Spinal cord (tissue), 9 donors: ENCODE measurements at regions not wholly inside any gene's neighbourhood (a gene's known extent, or its start where the extent isn't known, plus 50 kb on each side); places are given as distances from the start of the nearest gene placed in this dataset.
"Not testable (repeated sequence)": the region's sequence is repeated elsewhere in the genome, so short reads cannot be mapped to it uniquely, and the experiment has no call there.

Experiments used
- DNase-seq, 6 donors: peaks; one replicate each; pipeline versions ENCODE4 v3.0.0 to v3.0.0-alpha.2; 2013 to 2015; ENCODE audit warnings: low spot score in 6 of 6, low read depth in 4 of 6
- H3K27ac ChIP-seq: one replicate; pipeline ENCODE4 v1.5.1; 2013; ENCODE audit warnings: low read depth, low read length, control low read depth
- H3K27me3 ChIP-seq: one replicate; pipeline ENCODE4 v1.6.1; 2013; ENCODE audit warnings: low read length; ENCODE audit not compliant: control insufficient read depth, insufficient read depth
- H3K36me3 ChIP-seq: one replicate; pipeline ENCODE4 v1.6.1; 2013; ENCODE audit warnings: low read length; ENCODE audit not compliant: control insufficient read depth, insufficient read depth
- H3K4me1 ChIP-seq: one replicate; pipeline ENCODE4 v1.6.1; 2013; ENCODE audit warnings: low read length; ENCODE audit not compliant: control insufficient read depth, insufficient read depth
- H3K4me3 ChIP-seq: one replicate; pipeline ENCODE4 v1.5.1; 2013; ENCODE audit warnings: low read depth, low read length, control low read depth
- H3K9me3 ChIP-seq: one replicate; pipeline ENCODE4 v1.6.1; 2013; ENCODE audit warnings: low read length; ENCODE audit not compliant: control insufficient read depth, insufficient read depth
- WGBS: methylation state at CpG from one replicate; pipeline ENCODE4 v1.1.5; 2013; ENCODE audit warnings: missing lambda C conversion rate; ENCODE audit not compliant: insufficient coverage; 5-methylcytosine and 5-hydroxymethylcytosine counted together
- donor health status: healthy.

DNA sequence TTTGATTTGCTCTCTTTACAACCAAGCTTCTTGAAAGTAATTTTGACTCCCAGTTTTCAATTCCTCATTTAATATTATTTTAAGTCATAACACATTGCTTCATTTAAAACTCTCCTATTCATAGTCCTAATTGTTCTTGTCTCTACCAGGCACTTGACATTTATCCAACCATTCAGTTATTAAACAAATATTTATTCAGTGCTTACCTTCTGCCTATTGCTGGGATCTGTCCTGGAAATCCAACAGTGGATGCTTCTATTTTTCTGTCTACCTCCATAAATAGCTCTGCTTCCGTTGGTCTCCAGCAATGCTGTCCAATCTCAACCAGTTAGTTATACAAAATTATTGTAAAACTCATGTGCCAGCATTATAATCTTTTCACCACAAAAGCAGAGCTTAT is 615.1 kb downstream of the ZWINT start:
- WGBS, result no CpG with 5 or more reads among the region's 1 CpG
- DNase-seq, result no peak
- Histone ChIP-seq H3K9me3 (no peaks in the 10 kb centered on the region), H3K27ac (no peak overlapping the region), H3K4me1 (peaks cover 4% of the 10 kb centered on the region), H3K4me3 (no peak overlapping the region), H3K36me3 (no peaks in the 10 kb centered on the region), H3K27me3 (no peaks in the 10 kb centered on the region)

DNA sequence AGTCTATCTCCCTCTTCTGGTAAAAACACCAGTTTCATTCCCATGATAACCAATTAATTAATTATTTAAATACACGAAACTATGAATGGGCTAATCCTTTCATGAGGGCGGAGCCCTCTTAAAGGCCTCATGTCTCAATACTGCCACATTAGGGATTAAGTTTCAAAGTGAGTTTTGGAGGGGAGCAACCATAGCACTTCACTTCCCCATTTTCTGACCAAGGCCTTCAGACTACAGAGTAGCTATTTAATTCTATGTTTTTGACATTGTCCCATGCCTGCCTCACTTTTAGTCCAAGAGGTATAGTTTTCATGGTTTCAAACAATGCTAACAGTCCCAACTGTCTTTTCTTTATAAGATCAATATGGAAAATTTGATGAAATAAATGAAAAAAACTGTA is 618.6 kb downstream of the ZWINT start:
- Histone ChIP-seq H3K9me3 (no peaks in the 10 kb centered on the region), H3K27ac (no peak overlapping the region), H3K36me3 (no peaks in the 10 kb centered on the region), H3K4me1 (peaks cover under 1% of the 10 kb centered on the region), H3K4me3 (no peak overlapping the region), H3K27me3 (no peaks in the 10 kb centered on the region)
- no peak for DNase-seq
- WGBS, result no CpG with 5 or more reads among the region's 2 CpGs

DNA sequence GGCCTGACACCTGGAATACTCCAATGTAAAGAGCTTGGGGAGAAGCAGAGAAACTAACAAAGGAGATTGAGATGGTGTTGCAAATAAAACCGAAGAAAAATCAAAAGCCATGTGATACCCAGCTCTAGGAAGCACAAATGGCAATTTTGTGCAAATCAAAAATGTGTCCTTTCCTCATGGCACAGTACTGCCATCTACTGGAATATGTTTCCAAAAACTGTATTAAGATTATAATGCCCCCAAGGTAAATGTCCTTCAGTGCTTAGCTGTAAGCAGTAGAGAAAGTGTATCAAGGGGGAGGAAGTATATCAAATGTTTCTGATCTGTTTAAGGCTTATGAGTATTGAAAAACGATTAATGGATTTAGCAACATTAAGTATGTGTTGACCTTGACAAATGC is 620.3 kb downstream of the ZWINT start:
- H3K27ac ChIP-seq, H3K9me3 ChIP-seq, H3K4me1 ChIP-seq, H3K36me3 ChIP-seq, H3K27me3 ChIP-seq, H3K4me3 ChIP-seq: not testable (repeated sequence)
- WGBS, result no CpG with 5 or more reads among the region's 2 CpGs
- peak in 2 of 6 donors; percentile 20 to 26 for DNase-seq

DNA sequence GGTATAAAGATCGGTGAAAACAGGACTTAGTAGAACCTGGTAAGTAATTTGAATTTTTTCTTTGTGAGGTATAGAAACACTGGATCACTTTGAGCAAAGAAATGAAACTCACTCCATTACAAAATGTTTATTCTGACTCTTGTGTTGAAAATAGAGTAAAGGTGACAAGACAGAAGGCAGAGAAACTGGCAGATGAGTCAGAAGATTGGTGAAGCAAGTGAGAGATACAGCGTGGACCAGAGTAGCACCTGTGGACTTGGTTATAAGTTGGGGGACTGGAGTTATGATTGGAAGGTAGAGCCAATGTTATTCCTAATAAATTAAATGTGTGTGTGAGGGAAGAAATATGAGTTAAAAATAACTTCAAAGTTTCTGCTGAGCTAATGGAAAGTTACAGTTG is 620.9 kb downstream of the ZWINT start:
- no peak overlapping the region for H3K4me3 ChIP-seq
- H3K4me1 ChIP-seq, result no peaks in the 10 kb centered on the region
- DNase-seq, result no peak
- H3K27me3 ChIP-seq, result no peaks in the 10 kb centered on the region
- 100% methylated on average over 1 of the region's 2 CpGs for WGBS
- no peak overlapping the region for H3K27ac ChIP-seq
- H3K9me3 ChIP-seq, result no peaks in the 10 kb centered on the region
- H3K36me3 ChIP-seq, result no peaks in the 10 kb centered on the region

DNA sequence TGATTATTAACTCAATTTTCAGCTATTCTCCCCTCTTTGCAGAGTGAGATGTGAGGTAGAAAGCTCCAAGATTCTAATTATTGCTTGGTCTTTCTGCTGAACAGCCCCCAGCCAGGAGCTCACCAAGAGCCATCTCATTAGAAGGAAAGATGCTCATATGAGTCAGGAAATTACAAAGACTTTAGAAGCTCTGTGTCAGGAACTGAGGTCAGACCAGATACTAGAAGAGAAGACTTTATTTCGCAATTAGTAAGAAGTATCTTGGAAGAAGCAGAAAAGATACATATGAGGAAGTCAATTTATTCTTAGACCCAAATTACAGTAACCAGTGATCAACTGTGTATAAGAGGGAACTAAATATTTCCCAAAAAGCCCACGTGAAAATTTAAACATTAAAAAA is 626.9 kb downstream of the ZWINT start:
- no peak for DNase-seq
- Histone ChIP-seq H3K9me3 (no peaks in the 10 kb centered on the region), H3K36me3 (no peaks in the 10 kb centered on the region), H3K27ac (no peak overlapping the region), H3K4me3 (no peak overlapping the region), H3K27me3 (no peaks in the 10 kb centered on the region), H3K4me1 (no peaks in the 10 kb centered on the region)
- WGBS, result no CpG with 5 or more reads among the region's 2 CpGs

DNA sequence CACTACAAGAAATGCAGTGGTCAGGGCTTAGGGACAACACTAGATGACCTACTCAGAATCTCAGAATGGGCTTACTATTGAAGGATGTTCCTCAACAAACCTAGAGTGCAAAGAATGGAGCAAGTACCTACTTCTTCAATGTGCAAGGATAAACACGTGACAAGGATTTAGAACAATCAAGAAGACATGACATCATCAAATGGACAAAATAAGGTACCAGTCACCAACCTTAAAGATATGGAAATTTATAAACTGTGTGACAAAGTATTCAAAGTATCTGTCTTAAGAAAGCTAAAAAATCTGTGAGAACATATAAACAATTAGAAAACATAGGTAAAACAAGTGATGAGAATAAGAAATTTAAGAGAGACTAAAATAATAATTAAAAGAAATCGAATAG is 656.1 kb downstream of the ZWINT start:
- H3K9me3 ChIP-seq, result no peaks in the 10 kb centered on the region
- WGBS, result no CpG with 5 or more reads among the region's 2 CpGs
- H3K27me3 ChIP-seq, result no peaks in the 10 kb centered on the region
- H3K27ac ChIP-seq, result no peak overlapping the region
- H3K36me3 ChIP-seq, result no peaks in the 10 kb centered on the region
- H3K4me3 ChIP-seq, result no peak overlapping the region
- DNase-seq, result no peak
- no peaks in the 10 kb centered on the region for H3K4me1 ChIP-seq

DNA sequence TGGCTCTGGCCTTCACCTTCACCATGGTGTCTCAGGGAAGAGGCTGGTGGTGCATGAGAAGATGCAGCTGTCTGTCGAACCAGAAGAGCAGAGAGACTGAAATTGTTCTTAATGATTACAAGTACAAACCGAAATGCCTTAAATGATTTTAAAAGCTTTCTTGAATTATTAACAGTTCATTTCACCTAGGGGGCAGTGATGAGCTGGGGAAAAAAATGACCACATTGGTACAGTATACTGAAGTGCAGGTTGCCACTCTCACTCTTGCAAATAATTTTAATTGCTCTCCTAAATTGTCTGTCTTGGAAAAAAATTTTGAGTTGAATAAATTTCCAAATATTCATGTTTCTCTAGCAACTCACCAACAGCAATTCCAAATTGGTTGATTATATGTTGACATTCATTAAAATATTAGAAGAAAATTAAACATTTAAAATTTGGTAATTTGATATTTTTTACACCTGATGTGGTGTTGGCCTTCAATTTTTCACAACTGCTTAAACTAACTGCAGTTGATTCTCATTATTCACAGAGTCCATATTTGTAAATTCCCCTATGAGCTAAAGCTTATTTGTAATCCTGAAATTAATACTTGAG is 692.6 kb downstream of the ZWINT start:
- no CpG with 5 or more reads among the region's 2 CpGs for WGBS
- no peak for DNase-seq
- no peaks in the 10 kb centered on the region for H3K36me3 ChIP-seq
- no peaks in the 10 kb centered on the region for H3K9me3 ChIP-seq
- no peak overlapping the region for H3K27ac ChIP-seq
- no peak overlapping the region for H3K4me3 ChIP-seq
- no peaks in the 10 kb centered on the region for H3K4me1 ChIP-seq
- no peaks in the 10 kb centered on the region for H3K27me3 ChIP-seq

DNA sequence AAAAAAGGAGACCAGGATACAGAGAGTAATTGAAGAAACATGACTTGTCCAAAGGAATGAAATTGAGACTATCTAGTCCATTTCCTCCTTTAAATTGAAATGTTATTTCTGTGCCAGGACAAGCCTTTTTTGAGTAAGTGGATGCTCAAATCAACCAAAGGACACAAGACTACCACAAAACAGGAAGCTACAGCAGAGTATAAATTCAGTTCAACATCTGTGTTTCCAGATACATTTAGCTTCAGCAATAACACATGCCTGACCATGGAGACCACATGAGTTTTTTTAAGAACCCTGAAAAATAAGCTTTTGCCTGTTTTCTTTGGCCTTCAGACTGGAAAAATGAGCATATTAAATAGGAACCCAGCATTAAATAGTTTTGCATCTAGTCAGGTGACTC is 707.5 kb downstream of the ZWINT start:
- Histone ChIP-seq H3K9me3 (no peaks in the 10 kb centered on the region), H3K4me1 (no peaks in the 10 kb centered on the region), H3K27ac (no peak overlapping the region), H3K4me3 (no peak overlapping the region), H3K36me3 (no peaks in the 10 kb centered on the region), H3K27me3 (no peaks in the 10 kb centered on the region)
- DNase-seq, result no peak

DNA sequence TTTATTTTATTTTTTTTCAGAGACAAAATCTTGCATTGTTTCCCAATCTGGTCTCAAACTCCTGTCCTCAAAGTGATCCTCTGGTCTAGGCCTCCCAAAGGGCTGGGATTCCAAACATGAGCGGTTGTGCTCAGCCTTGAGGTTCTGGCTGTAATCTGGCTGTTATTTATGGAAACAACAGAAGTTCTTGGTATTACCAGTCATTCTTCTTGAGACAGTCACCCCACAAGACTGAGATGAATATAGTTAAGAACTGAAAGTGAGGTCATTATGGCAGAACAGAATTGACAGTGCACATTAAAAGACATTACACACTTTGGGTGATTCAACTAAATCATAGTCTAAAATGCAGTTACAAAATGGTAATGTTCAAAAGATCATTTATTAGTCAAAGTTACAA is 719.5 kb downstream of the ZWINT start:
- Histone ChIP-seq H3K36me3 (no peaks in the 10 kb centered on the region), H3K27ac (no peak overlapping the region), H3K4me3 (no peak overlapping the region), H3K9me3 (no peaks in the 10 kb centered on the region), H3K4me1 (no peaks in the 10 kb centered on the region), H3K27me3 (no peaks in the 10 kb centered on the region)
- WGBS, result no CpG with 5 or more reads among the region's 1 CpG
- DNase-seq, result no peak

DNA sequence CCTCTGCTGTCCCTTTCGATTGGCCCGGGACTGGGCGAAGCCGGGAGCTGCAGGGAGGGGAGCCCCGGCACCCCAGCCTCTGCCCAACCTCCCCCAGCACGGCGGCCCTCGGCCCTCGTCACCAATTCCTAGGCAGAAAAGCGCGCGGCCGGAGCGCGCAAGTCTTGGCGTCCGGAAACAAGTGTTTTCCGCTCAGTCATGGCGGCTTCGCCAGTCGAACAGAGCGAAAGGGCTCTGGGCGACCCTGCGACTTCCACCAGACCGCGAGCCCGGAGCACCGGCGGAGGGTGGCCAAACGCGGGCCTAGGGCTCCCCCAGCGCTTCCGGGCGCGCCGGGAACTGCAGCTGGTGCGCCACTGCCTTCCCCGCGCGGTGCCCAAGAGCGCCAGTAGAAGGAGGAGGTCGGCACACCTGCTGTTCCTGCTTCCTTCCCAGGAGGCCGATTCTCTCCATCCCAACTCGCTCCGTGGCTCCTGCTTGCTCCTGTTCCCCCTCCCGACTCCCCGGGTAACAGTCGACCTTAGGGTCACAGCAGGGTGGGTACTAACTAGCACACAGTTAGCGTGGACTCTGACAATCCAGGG is 729.9 kb downstream of the ZWINT start:
- H3K4me1 ChIP-seq, result peaks cover 27% of the 10 kb centered on the region
- DNase-seq, result peak in 5 of 6 donors; percentile 59 to 93 (median 65)
- peak overlapping the region; percentile 79 for H3K4me3 ChIP-seq
- H3K36me3 ChIP-seq, result no peaks in the 10 kb centered on the region
- H3K27me3 ChIP-seq, result peaks cover 6% of the 10 kb centered on the region
- H3K27ac ChIP-seq, result peak overlapping the region; percentile 57
- H3K9me3 ChIP-seq, result no peaks in the 10 kb centered on the region
- WGBS, result under 1% methylated on average over 49 of the region's 49 CpGs
